Aorta (tissue), 5 donors: ENCODE measurements at regions not wholly inside any gene's neighbourhood (a gene's known extent, or its start where the extent isn't known, plus 50 kb on each side); places are given as distances from the start of the nearest gene placed in this dataset.

ENCODE experiments used
- ATAC-seq: fragments of 200-7000 bp; cut with Tn5 transposase; one replicate; pipeline ENCODE4 v1.9.1; 2022; ENCODE audit warnings: moderate library complexity; ENCODE audit not compliant: low FRiP score
- DNase-seq, 2 donors: peaks; one replicate each; pipeline ENCODE4 v3.0.0-alpha.2; 2020
- H3K27ac ChIP-seq, 2 donors: one replicate each; pipeline ENCODE4 v1.5.1; 2013; ENCODE audit warnings: low read length in 2 of 2, mild to moderate bottlenecking in 2 of 2, moderate library complexity in 2 of 2, control low read depth in 1 of 2, inconsistent platforms in 1 of 2, low read depth in 1 of 2
- H3K27me3 ChIP-seq, 2 donors: one replicate each; pipeline ENCODE4 v1.6.1; 2013; ENCODE audit warnings: control low read depth in 1 of 2, low read length in 1 of 2, mild to moderate bottlenecking in 1 of 2, moderate library complexity in 1 of 2; ENCODE audit not compliant: insufficient read depth in 2 of 2, control insufficient read depth in 1 of 2
- H3K36me3 ChIP-seq, 2 donors: one replicate each; pipeline ENCODE4 v1.6.1; 2013; ENCODE audit warnings: control low read depth in 1 of 2, low read length in 1 of 2, mild to moderate bottlenecking in 1 of 2; ENCODE audit not compliant: insufficient read depth in 2 of 2, control insufficient read depth in 1 of 2
- H3K4me1 ChIP-seq, 2 donors: one replicate each; pipeline ENCODE4 v1.6.1; 2013; ENCODE audit warnings: low read length in 2 of 2, control low read depth in 1 of 2, mild to moderate bottlenecking in 1 of 2, moderate library complexity in 1 of 2; ENCODE audit not compliant: insufficient read depth in 2 of 2, control insufficient read depth in 1 of 2
- H3K4me3 ChIP-seq, 2 donors: one replicate each; pipeline ENCODE4 v1.5.1; 2013; ENCODE audit warnings: low read length in 2 of 2, control low read depth in 1 of 2, mild to moderate bottlenecking in 1 of 2
- H3K9me3 ChIP-seq: one replicate; pipeline ENCODE4 v1.6.1; 2013; ENCODE audit warnings: mild to moderate bottlenecking, low read length; ENCODE audit not compliant: control insufficient read depth
- WGBS, 2 donors: extraction: QIAGEN DNeasy Blood & Tissue Kit; methylation state at CpG; one replicate each; pipeline ENCODE4 v1.1.7; 2013; 5-methylcytosine and 5-hydroxymethylcytosine counted together
- intact Hi-C, 2 donors: fragments of 100-400 bp; cut with DNase I; formaldehyde crosslinking; loops; one replicate each; pipeline versions ENCODE4 v1.14.2 to v1.15.0; 2022
- donor health status: healthy with polysubstance abuse.
- donor health status: Bipolar disorder and iron deficiency.
- donor health status: DM: no; HTN: no; CAD: no.
- donor health status: DM: no; HTN: no; CAD: no.
- donor health status: DM: yes; HTN: yes; CAD: no.

DNA sequence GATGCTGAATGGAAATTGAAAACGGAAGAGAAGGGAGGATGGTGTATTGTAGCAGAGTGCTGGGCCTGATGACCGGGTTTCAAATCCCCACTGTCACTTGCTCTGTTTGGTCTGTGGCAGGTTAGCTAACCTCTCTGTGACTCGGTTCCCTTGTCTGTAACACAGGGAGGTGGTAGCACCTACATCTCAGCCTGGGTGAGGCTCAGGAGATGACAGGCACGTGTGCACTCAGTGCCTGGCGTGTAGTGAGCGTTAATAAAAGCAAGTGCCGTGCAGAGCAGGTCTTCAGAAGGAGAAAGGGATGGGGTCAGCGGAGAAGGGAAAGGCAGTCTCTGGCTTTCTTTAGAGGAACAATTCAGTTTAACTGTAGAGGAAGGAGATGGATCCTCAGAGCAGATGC is 125.5 kb upstream of the SMIM21 start:
- Histone ChIP-seq H3K4me3 (no peak overlapping the region), H3K36me3 (no peaks in the 10 kb centered on the region), H3K27me3 (peaks cover 0 to 2% of the 10 kb centered on the region in 2 donors), H3K4me1 (no peaks in the 10 kb centered on the region), H3K27ac (no peak overlapping the region), H3K9me3 (no peaks in the 10 kb centered on the region)
- 91 to 95% methylated on average over 8 of the region's 8 CpGs for WGBS, 2 donors
- DNase-seq (no peak), ATAC-seq (no peak)
- intact Hi-C loops, result no loop called here

- no peaks in the 10 kb centered on the region for H3K36me3 ChIP-seq
- WGBS, 2 donors, result 19 to 25% methylated on average over 4 of the region's 4 CpGs
- ATAC-seq, result no peak
- intact Hi-C loops, result loop anchor here in 1 of 2 donors (2.0 kb wide), 1 partner anchor 44 kb away; no protein-coding TSS in a partner anchor
- no peaks in the 10 kb centered on the region for H3K4me1 ChIP-seq
- H3K27me3 ChIP-seq, result peaks cover 0 to 2% of the 10 kb centered on the region in 2 donors
- H3K9me3 ChIP-seq, result no peaks in the 10 kb centered on the region
- H3K27ac ChIP-seq, result no peak overlapping the region
- no peak for DNase-seq
- H3K4me3 ChIP-seq, result no peak overlapping the region
These were observed 123.6 kb upstream of the SMIM21 start for GRCh38 chr18:75551071-75551470.

GRCh38 chr18:75548353-75548905 is 120.9 kb upstream of the SMIM21 start:
- WGBS, 2 donors, result 72 to 73% methylated on average over 10 of the region's 10 CpGs
- Histone ChIP-seq H3K27ac (no peak overlapping the region), H3K27me3 (peaks cover 0 to 4% of the 10 kb centered on the region in 2 donors), H3K36me3 (no peaks in the 10 kb centered on the region), H3K4me1 (no peaks in the 10 kb centered on the region), H3K4me3 (no peak overlapping the region), H3K9me3 (no peaks in the 10 kb centered on the region)
- intact Hi-C loops, result no loop called here
- ATAC-seq (no peak), DNase-seq (no peak)

DNA sequence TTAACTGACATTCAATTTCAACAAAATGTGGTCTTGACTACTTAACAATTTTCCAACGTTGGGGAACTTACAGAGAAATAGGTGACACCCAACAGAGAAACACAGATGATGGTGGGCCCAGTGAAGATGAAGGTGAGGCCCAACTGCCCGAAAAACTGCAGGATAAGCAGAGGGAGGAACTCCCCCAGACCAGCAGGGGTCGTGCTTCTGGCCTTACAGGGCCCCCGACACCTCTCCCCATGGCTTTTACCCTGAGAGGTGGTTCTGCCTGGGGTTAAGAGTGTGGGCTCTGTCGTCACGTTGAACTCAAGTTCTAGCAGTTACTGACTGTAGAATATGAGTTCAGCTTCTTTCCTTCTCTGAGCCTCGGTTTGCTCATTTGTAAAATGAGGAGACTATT is 119.5 kb upstream of the SMIM21 start:
- ATAC-seq, result no peak
- 82 to 84% methylated on average over 7 of the region's 7 CpGs for WGBS, 2 donors
- intact Hi-C loops, result no loop called here

GRCh38 chr18:75545189-75545588 is 117.7 kb upstream of the SMIM21 start:
- no peaks in the 10 kb centered on the region for H3K9me3 ChIP-seq
- no peaks in the 10 kb centered on the region for H3K4me1 ChIP-seq
- no peak overlapping the region for H3K27ac ChIP-seq
- intact Hi-C loops, result no loop called here
- ATAC-seq (no peak), DNase-seq (no peak)
- no peaks in the 10 kb centered on the region for H3K36me3 ChIP-seq
- no peak overlapping the region for H3K4me3 ChIP-seq
- H3K27me3 ChIP-seq, result peaks cover 0 to 4% of the 10 kb centered on the region in 2 donors
- WGBS, 2 donors, result 62 to 66% methylated on average over 6 of the region's 6 CpGs

More for the DNA sequence above, 119.5 kb upstream of the SMIM21 start:
- H3K27ac ChIP-seq, result no peak overlapping the region
- H3K4me3 ChIP-seq, result no peak overlapping the region
- peaks cover 0 to 4% of the 10 kb centered on the region in 2 donors for H3K27me3 ChIP-seq
- H3K36me3 ChIP-seq, result no peaks in the 10 kb centered on the region
- no peaks in the 10 kb centered on the region for H3K4me1 ChIP-seq
- no peak for DNase-seq
- no peaks in the 10 kb centered on the region for H3K9me3 ChIP-seq

DNA sequence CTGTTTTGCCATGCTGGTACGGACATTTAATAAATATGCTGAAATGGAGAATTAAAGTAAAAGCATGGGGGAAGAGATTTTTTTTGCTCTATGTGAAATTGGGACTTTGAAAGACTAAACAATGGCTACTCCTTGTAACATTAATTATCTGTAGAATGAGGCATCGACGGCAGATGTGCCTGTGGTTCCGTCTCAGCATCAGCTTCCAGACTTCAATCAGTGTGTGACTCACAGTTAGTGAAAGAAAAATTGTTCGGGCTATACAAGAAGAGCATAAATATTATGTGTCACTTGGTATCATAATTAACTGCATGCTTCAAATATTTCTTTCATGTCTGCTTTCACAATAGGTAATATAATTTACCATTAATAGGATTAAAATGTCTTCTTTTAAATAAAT is 117.0 kb upstream of the SMIM21 start:
- DNase-seq, result no peak
- Histone ChIP-seq H3K27ac (no peak overlapping the region), H3K4me1 (no peaks in the 10 kb centered on the region), H3K9me3 (no peaks in the 10 kb centered on the region), H3K36me3 (no peaks in the 10 kb centered on the region), H3K4me3 (no peak overlapping the region), H3K27me3 (peaks cover 0 to 4% of the 10 kb centered on the region in 2 donors)
- ATAC-seq, result no peak
- 30 to 37% methylated on average over 5 of the region's 5 CpGs for WGBS, 2 donors
- intact Hi-C loops, result no loop called here

DNA sequence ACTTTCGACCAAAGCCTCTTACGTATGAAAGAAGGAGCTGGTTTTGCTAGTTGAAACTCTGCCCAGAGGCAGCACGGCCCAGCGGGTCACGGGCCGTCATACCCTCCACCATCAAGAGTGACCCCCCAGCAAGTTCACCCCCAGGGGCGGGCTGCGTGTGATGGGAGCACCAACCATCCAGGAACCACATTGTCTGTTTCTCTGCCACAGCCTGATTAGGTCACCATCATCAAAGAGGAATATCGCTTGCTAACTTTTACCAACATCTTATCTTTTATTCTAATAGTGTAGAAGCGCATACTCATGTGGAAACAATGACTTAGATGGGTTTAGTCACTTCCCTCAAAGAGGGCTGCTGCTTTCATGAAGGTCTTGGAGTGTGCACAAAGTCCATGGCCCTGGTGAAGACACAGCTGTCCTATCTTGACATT is 116.6 kb upstream of the SMIM21 start:
- Histone ChIP-seq H3K27ac (no peak overlapping the region), H3K4me3 (no peak overlapping the region), H3K9me3 (no peaks in the 10 kb centered on the region), H3K4me1 (no peaks in the 10 kb centered on the region), H3K36me3 (no peaks in the 10 kb centered on the region), H3K27me3 (peaks cover 0 to 2% of the 10 kb centered on the region in 2 donors)
- 89 to 93% methylated on average over 10 of the region's 10 CpGs for WGBS, 2 donors
- intact Hi-C loops, result no loop called here
- ATAC-seq (no peak), DNase-seq (no peak)

- Histone ChIP-seq H3K27me3 (no peaks in the 10 kb centered on the region), H3K4me3 (no peak overlapping the region), H3K36me3 (no peaks in the 10 kb centered on the region), H3K9me3 (no peaks in the 10 kb centered on the region), H3K4me1 (no peaks in the 10 kb centered on the region), H3K27ac (no peak overlapping the region)
- no peak for DNase-seq
- 87 to 97% methylated on average over 2 of the region's 2 CpGs for WGBS, 2 donors
- intact Hi-C loops, result no loop called here
- no peak for ATAC-seq
These were observed 111.2 kb upstream of the SMIM21 start for GRCh38 chr18:75538727-75539126.

GRCh38 chr18:75533950-75534349 is 106.4 kb upstream of the SMIM21 start:
- DNase-seq (no peak), ATAC-seq (no peak)
- intact Hi-C loops, result no loop called here
- Histone ChIP-seq H3K27me3 (no peaks in the 10 kb centered on the region), H3K9me3 (no peaks in the 10 kb centered on the region), H3K36me3 (no peaks in the 10 kb centered on the region), H3K4me3 (no peak overlapping the region), H3K27ac (no peak overlapping the region), H3K4me1 (no peaks in the 10 kb centered on the region)
- 63 to 65% methylated on average over 5 of the region's 5 CpGs for WGBS, 2 donors
